ENCODE measurements at regions not wholly inside any gene's neighbourhood (a gene's known extent, or its start where the extent isn't known, plus 50 kb on each side); places are given as distances from the start of the nearest gene placed in this dataset.
"Not testable (repeated sequence)": the region's sequence is repeated elsewhere in the genome, so short reads cannot be mapped to it uniquely, and the experiment has no call there.

DNA sequence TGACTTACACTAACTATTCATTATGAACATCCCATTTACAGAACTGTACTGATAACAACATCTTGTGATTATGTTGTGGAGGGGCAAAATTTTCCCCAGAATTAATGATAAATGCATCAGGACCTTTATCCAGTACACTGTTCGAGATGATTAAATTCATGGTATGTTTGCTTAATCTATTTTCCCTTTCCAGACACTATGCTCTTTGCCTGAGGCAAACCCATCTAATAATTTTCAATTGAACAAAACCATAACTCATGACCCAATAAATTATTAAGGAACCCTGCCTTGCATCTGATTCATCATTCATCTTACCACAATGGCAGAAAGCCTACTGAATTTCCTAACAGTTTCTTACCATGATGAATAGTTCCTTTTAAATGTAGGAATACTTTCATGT, 385.0 kb downstream of the DSEL start:
- DNase-seq: no peak

DNA sequence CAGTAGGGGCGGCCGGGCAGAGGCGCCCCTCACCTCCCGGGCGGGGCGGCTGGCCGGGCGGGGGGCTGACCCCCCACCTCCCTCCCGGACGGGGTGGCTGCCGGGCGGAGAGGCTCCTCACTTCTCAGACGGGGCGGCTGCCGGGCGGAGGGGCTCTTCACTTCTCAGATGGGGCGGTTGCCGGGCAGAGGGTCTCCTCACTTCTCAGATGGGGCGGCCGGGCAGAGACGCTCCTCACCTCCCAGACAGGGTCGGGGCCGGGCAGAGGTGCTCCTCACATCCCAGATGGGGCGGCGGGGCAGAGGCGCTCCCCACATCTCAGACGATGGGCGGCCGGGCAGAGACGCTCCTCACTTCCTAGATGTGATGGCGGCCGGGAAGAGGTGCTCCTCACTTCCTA, 389.8 kb downstream of the DSEL start:
- DNase-seq: not testable (repeated sequence)

DNA sequence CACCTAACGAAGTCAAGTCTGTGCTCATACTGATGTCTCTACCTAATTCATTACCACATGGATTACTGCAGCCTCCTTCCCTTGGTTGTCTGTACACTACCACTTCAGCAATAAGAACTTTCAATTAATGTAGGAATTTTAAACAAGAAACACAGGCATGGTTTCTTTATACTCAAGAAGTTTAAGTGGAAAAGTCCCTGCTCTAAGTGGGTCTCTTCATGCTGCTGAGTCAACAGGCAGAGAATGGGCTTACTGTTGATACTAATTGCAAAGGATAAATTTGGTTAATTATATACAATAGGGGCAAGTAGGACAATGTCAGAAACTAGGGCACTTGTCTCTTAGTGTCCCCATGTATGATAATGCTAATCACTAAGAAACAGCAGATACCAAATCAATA, 392.6 kb downstream of the DSEL start:
- DNase-seq: no peak

DNA sequence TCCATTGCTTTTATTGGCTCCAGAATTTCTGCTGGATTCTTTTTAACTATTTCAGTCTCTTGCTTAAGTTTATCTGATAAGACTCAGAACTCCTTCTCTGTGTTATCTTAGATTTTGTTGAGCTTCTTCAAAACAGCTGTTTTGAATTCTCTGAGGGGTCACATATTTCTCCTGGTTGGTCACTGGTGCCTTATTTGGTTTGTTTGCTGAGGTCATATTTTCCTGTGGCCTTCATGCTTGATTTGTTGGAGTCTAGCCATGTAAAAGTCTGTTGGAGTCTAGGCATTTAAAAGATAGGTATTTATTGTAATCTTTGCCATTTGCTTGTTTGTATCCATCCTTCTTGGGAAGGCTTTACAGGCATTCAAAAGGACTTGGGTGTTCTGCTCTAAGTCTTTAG, 398.7 kb downstream of the DSEL start:
- DNase-seq: peak; percentile 33

DNA sequence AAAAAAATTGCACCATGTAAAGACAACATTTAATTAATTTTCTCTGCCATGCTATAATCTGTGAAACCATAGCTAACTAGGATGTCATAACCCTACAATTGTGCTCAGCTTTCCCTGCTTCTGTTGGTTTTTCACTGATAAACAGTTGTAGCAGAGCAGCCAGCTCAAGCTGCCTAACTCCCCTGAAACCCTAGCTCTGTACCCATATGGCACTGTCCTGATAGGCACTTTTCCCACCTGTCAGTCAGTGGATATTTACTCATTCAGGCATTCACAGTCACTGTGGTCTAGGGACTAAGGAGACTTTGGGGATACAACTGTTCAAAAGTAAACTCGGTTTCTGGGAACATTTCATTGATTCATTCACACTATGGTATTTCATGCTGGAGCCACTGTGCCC, 407.0 kb downstream of the DSEL start:
- no peak for DNase-seq

DNA sequence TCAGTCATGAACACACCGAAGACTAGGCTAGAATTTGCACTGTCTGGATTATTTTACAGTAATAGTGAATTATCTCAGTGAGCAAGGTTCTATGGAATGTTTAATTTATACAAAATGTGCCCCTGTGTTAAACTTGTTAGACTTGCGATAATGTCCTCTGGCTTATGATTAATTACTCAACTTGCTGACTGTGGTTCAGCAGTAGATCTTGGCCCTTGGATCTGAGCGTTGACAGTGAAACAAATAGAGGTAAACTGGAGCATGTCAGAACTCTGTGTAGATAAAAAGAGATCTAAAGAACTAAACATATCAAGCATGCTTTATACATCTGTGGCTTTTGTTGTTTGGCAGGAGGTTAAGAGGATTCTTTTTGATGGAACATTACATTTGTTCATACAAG, 407.6 kb downstream of the DSEL start:
- no peak for DNase-seq

DNA sequence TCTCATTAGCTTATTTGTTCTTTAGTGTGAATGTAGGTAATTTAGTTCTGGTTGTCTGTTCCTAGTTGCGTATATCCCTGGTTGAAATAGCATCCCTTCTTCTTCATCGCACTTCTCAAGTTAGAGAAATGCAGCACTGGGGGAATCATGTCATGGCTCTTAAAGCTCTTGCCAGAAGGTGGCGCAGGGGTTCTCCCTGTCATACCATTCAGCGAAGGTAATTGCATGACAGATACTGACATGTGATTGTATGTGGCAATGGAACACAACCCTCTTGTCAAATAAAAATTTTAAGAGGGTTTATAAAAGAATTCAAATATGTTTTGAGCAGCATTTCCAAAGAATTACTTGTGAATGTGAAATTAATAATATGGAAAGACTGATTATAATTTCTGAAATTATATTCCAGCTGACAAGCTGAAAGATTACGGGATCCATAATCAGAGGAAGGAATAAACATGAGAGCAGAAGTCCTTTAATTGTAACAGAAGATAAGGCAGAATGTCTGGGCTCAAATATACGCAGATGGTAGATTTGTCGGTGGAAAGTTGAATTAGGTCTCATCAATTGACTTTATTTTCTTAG, 411.7 kb downstream of the DSEL start:
- DNase-seq: peak; percentile 64

DNA sequence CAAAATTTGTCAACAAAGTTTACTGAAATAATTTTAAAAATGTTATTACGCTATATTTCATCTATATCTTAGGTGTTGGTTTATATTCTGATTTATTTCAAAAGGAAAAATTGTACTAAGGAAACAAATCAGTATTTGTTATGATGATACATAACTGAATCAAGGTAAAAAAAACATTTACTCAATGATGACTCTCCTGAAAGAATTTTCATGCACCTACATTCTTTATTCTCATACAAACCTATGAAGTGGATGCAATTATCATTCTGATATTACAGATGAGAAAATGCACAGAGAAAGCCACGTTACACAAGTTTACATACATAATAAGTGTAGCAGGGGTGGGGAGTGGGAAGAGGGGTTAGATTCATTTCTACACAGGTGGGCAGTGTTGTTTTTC, 422.4 kb downstream of the DSEL start:
- DNase-seq: no peak

DNA sequence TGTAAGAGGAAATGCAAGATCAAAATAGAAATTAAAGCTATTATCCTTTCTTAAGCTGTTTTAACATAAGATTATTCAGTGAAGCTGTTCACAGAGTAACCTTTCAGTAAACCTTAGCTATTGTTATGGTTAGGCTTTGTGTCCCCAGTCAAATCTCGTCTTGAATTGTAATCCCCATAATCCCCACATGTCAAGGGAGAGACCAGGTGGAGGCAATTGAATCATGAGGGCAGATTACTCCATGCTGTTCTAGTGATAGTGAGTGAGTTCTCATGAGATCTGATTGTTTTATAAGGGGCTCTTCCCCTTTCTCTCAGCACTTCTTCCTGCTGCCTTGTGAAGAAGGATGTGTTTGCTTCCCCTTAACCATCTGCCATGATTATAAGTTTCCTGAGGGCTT, 424.4 kb downstream of the DSEL start:
- no peak for DNase-seq

GRCh38 chr18:67081482-67082211, 434.9 kb downstream of the DSEL start:
- DNase-seq: no peak

DNA sequence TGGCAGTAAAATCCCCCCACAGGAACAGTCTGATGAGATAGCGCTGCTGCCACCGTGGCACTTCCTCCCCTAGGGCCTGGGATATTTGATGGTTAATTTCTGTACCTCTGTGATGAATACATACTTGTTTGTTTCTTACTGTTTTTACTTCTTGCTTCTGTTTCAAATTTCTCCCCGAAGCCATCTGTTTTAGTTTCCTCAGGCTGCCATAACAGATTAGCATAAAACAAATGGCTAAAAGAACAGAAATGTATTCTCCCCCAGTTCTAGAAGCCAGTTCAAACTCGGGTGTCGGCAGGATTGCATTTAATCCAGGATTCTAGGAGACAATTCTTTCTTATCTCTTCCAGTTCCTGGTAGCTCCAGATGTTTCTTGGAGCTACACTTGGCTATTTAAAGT, 435.9 kb downstream of the DSEL start:
- no peak for DNase-seq

DNA sequence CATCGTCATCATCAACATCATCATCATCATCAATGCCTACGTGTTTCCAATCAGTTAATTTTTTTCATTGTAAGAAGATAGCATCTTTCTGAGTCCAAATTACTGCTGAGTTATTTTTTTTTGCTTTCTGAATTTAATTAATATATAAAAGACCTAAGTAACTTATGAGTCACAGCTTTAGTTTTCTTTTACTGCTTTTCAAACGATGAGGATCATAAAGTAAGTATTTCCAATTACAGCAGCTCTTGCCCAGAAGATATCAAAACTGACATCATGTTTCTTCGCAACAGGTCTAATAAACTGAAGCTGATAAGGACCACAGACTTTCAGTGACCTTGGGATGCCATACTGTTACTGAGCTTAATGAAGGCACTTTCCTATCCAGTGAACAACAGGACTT, 442.2 kb downstream of the DSEL start:
- DNase-seq: no peak

DNA sequence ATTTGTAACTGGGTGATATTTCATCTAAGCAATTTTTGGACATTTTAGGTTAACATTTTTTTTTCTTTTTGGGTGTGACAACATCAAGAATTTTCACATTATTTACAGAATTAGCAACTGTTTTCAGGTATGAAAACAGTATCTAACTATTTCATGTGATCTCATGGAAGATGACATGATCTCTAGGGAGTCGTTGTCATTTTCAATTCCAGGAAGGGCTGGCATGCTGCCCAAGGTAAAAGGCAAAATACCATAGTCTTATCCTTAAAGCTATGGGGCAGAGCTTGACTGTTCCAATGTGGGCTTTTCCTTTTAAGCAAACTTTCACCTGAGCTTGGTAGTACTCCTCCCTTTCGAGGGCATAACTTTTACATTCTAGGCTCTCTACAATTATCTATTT, 443.7 kb downstream of the DSEL start:
- no peak for DNase-seq

DNA sequence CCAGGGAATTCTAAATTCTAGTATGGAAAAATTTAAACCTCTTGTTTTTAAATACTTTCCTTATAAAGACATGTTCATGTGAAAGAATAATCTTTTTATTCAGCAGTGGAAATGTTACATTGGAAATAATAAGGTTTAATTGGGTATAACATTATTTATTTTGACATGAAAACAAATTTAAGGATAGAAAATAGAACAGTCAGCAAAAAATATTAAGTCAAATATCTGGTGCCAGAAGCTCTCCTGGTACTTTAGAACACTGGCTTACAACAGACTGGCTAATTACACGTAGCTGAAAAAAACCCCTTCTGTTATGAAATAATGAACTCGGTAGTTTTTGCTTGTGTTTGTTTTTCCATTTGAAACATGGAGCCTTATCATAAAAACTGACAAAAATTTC, 447.9 kb downstream of the DSEL start:
- no peak for DNase-seq

DNA sequence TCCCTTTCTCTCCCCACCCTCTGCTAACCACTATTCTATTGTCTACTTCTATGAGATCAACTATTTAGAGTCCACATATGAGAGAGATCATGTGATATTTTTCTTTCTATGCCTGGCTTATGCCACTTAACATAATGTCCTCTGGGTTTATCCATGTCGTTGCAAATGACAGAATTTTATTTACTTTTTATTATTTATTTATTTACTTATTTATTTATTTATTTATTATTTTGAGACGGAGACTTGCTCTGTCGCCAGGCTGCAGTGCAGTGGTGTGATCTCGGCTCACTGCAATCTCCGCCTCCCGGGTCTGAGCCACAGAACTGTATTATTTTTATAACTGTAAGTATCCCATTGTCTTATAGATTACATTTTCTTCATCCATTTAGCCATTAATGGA, 443.4 kb upstream of the CDH19 start:
- no peak for DNase-seq

DNA sequence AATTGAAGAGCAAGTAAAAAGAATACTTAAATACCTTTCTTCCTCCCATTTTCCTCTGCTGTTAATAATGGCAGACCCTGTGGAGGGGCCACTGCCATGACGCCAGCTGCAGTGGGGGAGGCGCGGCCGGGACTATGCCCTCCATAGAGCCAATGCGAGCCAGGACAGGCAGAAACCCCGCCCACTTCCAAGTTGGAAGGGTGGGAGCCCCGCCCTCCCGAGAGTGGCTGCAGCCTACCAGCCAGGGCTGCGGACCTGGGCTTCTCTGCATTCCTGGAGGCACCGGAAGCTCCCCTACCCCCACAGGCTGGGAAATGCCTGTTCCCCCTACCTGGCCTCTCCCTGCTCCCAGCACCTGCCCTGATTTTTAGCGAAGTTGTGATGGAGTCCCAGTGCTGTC, 439.4 kb upstream of the CDH19 start:
- no peak for DNase-seq

- DNase-seq: no peak
Measured at GRCh38 chr18:67041334-67041733, 437.4 kb upstream of the CDH19 start.

DNA sequence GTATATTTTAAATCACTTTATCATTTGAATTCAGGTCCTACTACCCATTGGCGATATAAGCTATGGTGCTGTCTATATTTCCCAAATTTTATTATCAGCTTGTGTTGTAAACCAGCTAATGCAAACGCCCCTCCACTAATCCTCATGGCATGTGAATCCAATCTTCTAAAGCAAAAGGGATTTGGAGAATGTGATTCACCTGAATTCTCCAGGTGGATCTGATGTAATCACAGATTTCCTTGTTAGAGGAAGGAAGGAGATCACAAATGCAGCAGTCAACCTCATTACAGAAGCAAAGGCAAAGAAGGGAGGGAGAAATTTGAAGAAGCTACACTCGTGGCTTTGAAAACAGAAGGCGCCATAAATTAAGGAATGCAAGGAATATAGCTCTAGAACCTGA, 431.1 kb upstream of the CDH19 start:
- DNase-seq: no peak

GRCh38 chr18:67023059-67023458, 419.2 kb upstream of the CDH19 start:
- no peak for DNase-seq

DNA sequence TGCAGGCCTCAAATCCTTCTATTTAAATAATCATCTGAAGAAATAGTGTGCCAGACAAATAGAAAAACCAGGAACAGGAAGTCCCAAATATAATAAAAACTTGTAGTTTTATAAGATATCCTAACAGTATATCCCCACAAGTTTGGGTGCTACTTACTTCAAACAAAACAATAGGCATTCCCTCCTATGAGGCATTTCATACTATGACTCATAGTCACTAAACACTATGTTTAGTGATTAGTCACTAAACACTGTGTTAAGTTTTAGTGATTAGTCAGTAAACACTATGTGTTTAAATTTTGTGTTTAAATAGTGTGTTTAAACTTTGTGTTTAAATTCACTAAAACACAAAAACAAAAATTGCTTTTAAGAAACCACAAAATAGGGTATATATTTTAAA, 407.0 kb upstream of the CDH19 start:
- DNase-seq: peak; percentile 40

GRCh38 chr18:67007999-67008398, 404.1 kb upstream of the CDH19 start:
- no peak for DNase-seq

DNA sequence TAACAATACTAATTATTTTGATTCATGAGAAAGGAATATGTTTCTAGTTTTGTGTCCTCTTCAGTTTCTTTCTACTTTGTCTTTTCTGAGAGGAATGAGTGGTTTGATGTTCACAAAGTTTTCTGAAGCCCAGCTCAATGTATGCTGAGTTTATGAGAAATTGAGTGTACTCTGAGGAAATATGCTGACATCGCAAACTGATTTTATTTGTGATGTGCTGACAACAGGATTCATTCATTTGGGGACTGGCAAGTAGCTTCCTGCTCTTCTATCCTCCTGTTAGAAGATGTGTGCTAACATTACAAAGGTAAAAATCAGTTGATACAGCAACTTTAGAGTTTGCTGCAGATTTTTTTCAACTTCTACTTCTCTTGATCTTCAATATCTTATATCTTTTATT, 403.2 kb upstream of the CDH19 start:
- DNase-seq: no peak

GRCh38 chr18:67001052-67001451, 397.2 kb upstream of the CDH19 start:
- peak; percentile 5 for DNase-seq

- no peak for DNase-seq
Measured at GRCh38 chr18:66999003-66999402, 395.1 kb upstream of the CDH19 start.

DNA sequence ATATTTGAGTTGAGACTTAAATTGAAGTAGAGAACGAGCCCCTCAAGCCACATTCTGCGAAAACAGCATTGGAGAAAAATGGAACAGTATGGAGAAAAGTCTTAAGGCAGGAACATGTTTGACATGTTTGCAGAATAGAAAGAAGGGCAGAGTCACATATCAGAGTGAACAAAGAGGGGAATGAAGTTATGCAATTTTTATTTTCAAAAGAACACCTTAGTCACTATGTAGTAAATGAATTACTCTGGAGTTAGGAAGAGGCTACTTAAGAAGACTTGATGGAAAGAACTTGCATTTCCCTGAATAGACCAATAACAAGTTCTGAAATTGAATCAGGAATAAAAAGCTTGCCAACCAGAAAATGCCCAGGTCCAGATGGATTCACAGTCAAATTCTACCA, 391.4 kb upstream of the CDH19 start:
- no peak for DNase-seq

All from fibroblast of skin of right biceps (primary cell).